ENCODE measurements at regions not wholly inside any gene's neighbourhood (a gene's known extent, or its start where the extent isn't known, plus 50 kb on each side); places are given as distances from the start of the nearest gene placed in this dataset.

- TF ChIP-seq CTCF (IDR thresholded peaks at IDR 0.05; ENCODE audit: low read depth, low read length, poor library complexity, severe bottlenecking) = no peak
- no peak for TF ChIP-seq EZH2phosphoT487 (IDR thresholded peaks at IDR 0.05; ENCODE audit: borderline replicate concordance, low read length)
- H3K27ac ChIP-seq (ENCODE audit: low read depth, low read length) = no peak overlapping the region
- H3F3A ChIP-seq (ENCODE audit: control insufficient read depth, insufficient read depth) = no peaks in the 10 kb centered on the region
- no peaks in the 10 kb centered on the region for H3K27me3 ChIP-seq (ENCODE audit: control insufficient read depth, low read length)
- H3K36me3 ChIP-seq (ENCODE audit: control insufficient read depth, low read length) = no peaks in the 10 kb centered on the region
- H3K4me1 ChIP-seq (ENCODE audit: control insufficient read depth, low read length) = no peaks in the 10 kb centered on the region
- no peak overlapping the region for H3K4me2 ChIP-seq (ENCODE audit: low read length)
- peaks cover 3% of the 10 kb centered on the region; the same call in 1 of the 2 replicates for H3K9me3 ChIP-seq (ENCODE audit: control insufficient read depth, insufficient read depth, low read length)
- no peak overlapping the region for H3K4me3 ChIP-seq (ENCODE audit: low read length)
- H4K20me1 ChIP-seq (ENCODE audit: control insufficient read depth, insufficient read depth, low read depth, low read length) = no peaks in the 10 kb centered on the region
- H3K79me2 ChIP-seq (ENCODE audit: control insufficient read depth, low read length) = no peaks in the 10 kb centered on the region
- H3K9me2 ChIP-seq (replicated peaks; ENCODE audit: control insufficient read depth, low read length) = no peaks in the 10 kb centered on the region
Measured at GRCh38 chr22:48596111-48596850, 1231.4 kb downstream of the BRD1 start.

- TF ChIP-seq EZH2phosphoT487 (IDR thresholded peaks at IDR 0.05; ENCODE audit: borderline replicate concordance, low read length) (no peak), CTCF (IDR thresholded peaks at IDR 0.05; ENCODE audit: low read depth, low read length, poor library complexity, severe bottlenecking) (no peak)
- H3K36me3 ChIP-seq (ENCODE audit: control insufficient read depth, low read length) = no peaks in the 10 kb centered on the region
- no peaks in the 10 kb centered on the region for H3K27me3 ChIP-seq (ENCODE audit: control insufficient read depth, low read length)
- no peaks in the 10 kb centered on the region for H3K4me1 ChIP-seq (ENCODE audit: control insufficient read depth, low read length)
- H3K4me2 ChIP-seq (ENCODE audit: low read length) = no peak overlapping the region
- H3K79me2 ChIP-seq (ENCODE audit: control insufficient read depth, low read length) = no peaks in the 10 kb centered on the region
- H3K9me2 ChIP-seq (replicated peaks; ENCODE audit: control insufficient read depth, low read length) = no peaks in the 10 kb centered on the region
- H3K4me3 ChIP-seq (ENCODE audit: low read length) = no peak overlapping the region
- no peak overlapping the region for H3K27ac ChIP-seq (ENCODE audit: low read depth, low read length)
- H3K9me3 ChIP-seq (ENCODE audit: control insufficient read depth, insufficient read depth, low read length) = peaks cover 3% of the 10 kb centered on the region; the same call in 1 of the 2 replicates
- no peaks in the 10 kb centered on the region for H4K20me1 ChIP-seq (ENCODE audit: control insufficient read depth, insufficient read depth, low read depth, low read length)
- H3F3A ChIP-seq (ENCODE audit: control insufficient read depth, insufficient read depth) = no peaks in the 10 kb centered on the region
Measured at GRCh38 chr22:48595511-48595905, 1232.2 kb downstream of the BRD1 start.

- Histone ChIP-seq H3K4me3 (ENCODE audit: low read length) (no peak overlapping the region), H3F3A (ENCODE audit: control insufficient read depth, insufficient read depth) (no peaks in the 10 kb centered on the region), H3K36me3 (ENCODE audit: control insufficient read depth, low read length) (no peaks in the 10 kb centered on the region), H3K79me2 (ENCODE audit: control insufficient read depth, low read length) (no peaks in the 10 kb centered on the region), H3K27me3 (ENCODE audit: control insufficient read depth, low read length) (no peaks in the 10 kb centered on the region), H3K4me2 (ENCODE audit: low read length) (no peak overlapping the region), H4K20me1 (ENCODE audit: control insufficient read depth, insufficient read depth, low read depth, low read length) (no peaks in the 10 kb centered on the region), H3K27ac (ENCODE audit: low read depth, low read length) (no peak overlapping the region), H3K9me3 (ENCODE audit: control insufficient read depth, insufficient read depth, low read length) (peaks cover 3% of the 10 kb centered on the region; the same call in 1 of the 2 replicates), H3K4me1 (ENCODE audit: control insufficient read depth, low read length) (no peaks in the 10 kb centered on the region), H3K9me2 (replicated peaks; ENCODE audit: control insufficient read depth, low read length) (no peaks in the 10 kb centered on the region)
- TF ChIP-seq EZH2phosphoT487 (IDR thresholded peaks at IDR 0.05; ENCODE audit: borderline replicate concordance, low read length) (no peak), CTCF (IDR thresholded peaks at IDR 0.05; ENCODE audit: low read depth, low read length, poor library complexity, severe bottlenecking) (no peak)
Measured at GRCh38 chr22:48594757-48595510, 1232.7 kb downstream of the BRD1 start.
